WTC11 (cell line): ENCODE measurements at regions not wholly inside any gene's neighbourhood (a gene's known extent, or its start where the extent isn't known, plus 50 kb on each side); places are given as distances from the start of the nearest gene placed in this dataset.

Experiments used
- ATAC-seq: fragments of 200-7000 bp; cut with Tn5 transposase; 2 replicates; pipeline ENCODE4 v1.10.0; 2021; ENCODE audit warnings: mild to moderate bottlenecking, moderate library complexity
- CTCF ChIA-PET: fragments of 300-600 bp; sonication (Branson Sonifier 250); formaldehyde crosslinking; loops from one replicate; lab custom pipeline; 2021; ENCODE audit warnings: antibody characterized with exemption; lab: Charles Lee
- POLR2A ChIA-PET: fragments of 350-600 bp; sonication (Branson Sonifier 250); formaldehyde crosslinking; loops from one replicate; lab custom pipeline; 2021; ENCODE audit warnings: antibody characterized with exemption; lab: Charles Lee
- DNase-seq: peaks from one replicate; pipeline ENCODE4 v3.0.0; 2021; ENCODE audit warnings: low spot score
- H3K27ac Mint-ChIP-seq: 2 replicates; pipeline ENCODE4 v1.8.0; 2021; ENCODE audit warnings: mixed read lengths
- H3K27me3 Mint-ChIP-seq: 2 replicates; pipeline ENCODE4 v1.8.0; 2021; ENCODE audit warnings: low read depth, mild to moderate bottlenecking, moderate library complexity, mixed read lengths
- H3K36me3 Mint-ChIP-seq: 2 replicates; pipeline ENCODE4 v1.8.0; 2021; ENCODE audit warnings: mixed read lengths
- H3K4me1 Mint-ChIP-seq: 2 replicates; pipeline ENCODE4 v1.8.0; 2022; ENCODE audit warnings: mixed read lengths
- H3K4me3 Mint-ChIP-seq: 2 replicates; pipeline ENCODE4 v1.8.0; 2021; ENCODE audit warnings: mild to moderate bottlenecking, moderate library complexity, mixed read lengths
- H3K9me3 Mint-ChIP-seq: 2 replicates; pipeline ENCODE4 v1.8.0; 2021; ENCODE audit warnings: mixed read lengths
- ESRRA ChIP-seq: sonication (generic); formaldehyde crosslinking; IDR thresholded peaks from 2 replicates; pipeline ENCODE4 v1.8.1; 2022; ENCODE audit warnings: mild to moderate bottlenecking, missing genetic modification reagents, borderline replicate concordance
- FOXK1 ChIP-seq: sonication (generic); formaldehyde crosslinking; IDR thresholded peaks from 2 replicates; pipeline ENCODE4 v1.8.0; 2022; ENCODE audit warnings: mild to moderate bottlenecking, moderate library complexity, missing genetic modification reagents
- IRF2 ChIP-seq: sonication (generic); formaldehyde crosslinking; IDR thresholded peaks from 2 replicates; pipeline ENCODE4 v1.8.0; 2022; ENCODE audit warnings: low read depth, missing genetic modification reagents, borderline replicate concordance
- KAT7 ChIP-seq: sonication (generic); formaldehyde crosslinking; IDR thresholded peaks from 2 replicates; pipeline ENCODE4 v1.8.1; 2023; ENCODE audit warnings: missing genetic modification reagents, mild to moderate bottlenecking, borderline replicate concordance
- NR3C1 ChIP-seq: sonication (generic); formaldehyde crosslinking; conservative IDR thresholded peaks from 2 replicates; pipeline ENCODE4 v1.8.1; 2023; ENCODE audit warnings: low read depth, mild to moderate bottlenecking, missing genetic modification reagents
- SOX15 ChIP-seq: fragments of 250-450 bp; sonication (Bioruptor Pico); IDR thresholded peaks from 2 replicates; pipeline ENCODE4 v1.9.0; 2021; ENCODE audit warnings: mild to moderate bottlenecking
- TEAD4 ChIP-seq: sonication (generic); formaldehyde crosslinking; IDR thresholded peaks from 2 replicates; pipeline ENCODE4 v1.8.0; 2022; ENCODE audit warnings: mild to moderate bottlenecking, missing genetic modification reagents
- ZNF121 ChIP-seq: sonication (generic); formaldehyde crosslinking; IDR thresholded peaks from 2 replicates; pipeline ENCODE4 v1.8.0; 2023; ENCODE audit warnings: missing genetic modification reagents
- ZNF423 ChIP-seq: fragments of 250-450 bp; sonication (Bioruptor Pico); IDR thresholded peaks from 2 replicates; pipeline ENCODE4 v2.1.2; 2022; ENCODE audit warnings: mild to moderate bottlenecking, moderate library complexity
- TF ChIP-seq, protein P1 (sequence below): sonication (generic); formaldehyde crosslinking; IDR thresholded peaks from 2 replicates; pipeline ENCODE4 v1.8.0; 2023; ENCODE audit warnings: missing genetic modification reagents, mild to moderate bottlenecking, borderline replicate concordance
- TF ChIP-seq, protein P2 (sequence below): sonication (generic); formaldehyde crosslinking; conservative IDR thresholded peaks from 2 replicates; pipeline ENCODE4 v1.8.1; 2022; ENCODE audit warnings: mild to moderate bottlenecking, missing genetic modification reagents
- TF ChIP-seq, protein P3 (sequence below): sonication (generic); formaldehyde crosslinking; IDR thresholded peaks from 2 replicates; pipeline ENCODE4 v1.8.1; 2022; ENCODE audit warnings: missing genetic modification reagents, borderline replicate concordance
- TF ChIP-seq, protein P4 (sequence below): sonication (generic); formaldehyde crosslinking; IDR thresholded peaks from 2 replicates; pipeline ENCODE4 v1.8.0; 2022; ENCODE audit warnings: mild to moderate bottlenecking, missing genetic modification reagents
- TF ChIP-seq, protein P5 (sequence below): sonication (generic); formaldehyde crosslinking; IDR thresholded peaks from 2 replicates; pipeline ENCODE4 v1.8.1; 2022; ENCODE audit warnings: mild to moderate bottlenecking, moderate library complexity, missing genetic modification reagents
- TF ChIP-seq, protein P6 (sequence below): sonication (generic); formaldehyde crosslinking; IDR thresholded peaks from 2 replicates; pipeline ENCODE4 v1.8.0; 2022; ENCODE audit warnings: mild to moderate bottlenecking, missing genetic modification reagents
- TF ChIP-seq, protein P7 (sequence below): sonication (generic); formaldehyde crosslinking; IDR thresholded peaks from 2 replicates; pipeline ENCODE4 v1.8.0; 2022; ENCODE audit warnings: mild to moderate bottlenecking, missing genetic modification reagents
- TF ChIP-seq, protein P8 (sequence below): sonication (generic); formaldehyde crosslinking; IDR thresholded peaks from 2 replicates; pipeline ENCODE4 v1.8.0; 2023; ENCODE audit warnings: missing genetic modification reagents
- TF ChIP-seq, protein P9 (sequence below): sonication (generic); formaldehyde crosslinking; IDR thresholded peaks from 2 replicates; pipeline ENCODE4 v1.8.0; 2022; ENCODE audit warnings: mild to moderate bottlenecking, missing genetic modification reagents

DNA sequence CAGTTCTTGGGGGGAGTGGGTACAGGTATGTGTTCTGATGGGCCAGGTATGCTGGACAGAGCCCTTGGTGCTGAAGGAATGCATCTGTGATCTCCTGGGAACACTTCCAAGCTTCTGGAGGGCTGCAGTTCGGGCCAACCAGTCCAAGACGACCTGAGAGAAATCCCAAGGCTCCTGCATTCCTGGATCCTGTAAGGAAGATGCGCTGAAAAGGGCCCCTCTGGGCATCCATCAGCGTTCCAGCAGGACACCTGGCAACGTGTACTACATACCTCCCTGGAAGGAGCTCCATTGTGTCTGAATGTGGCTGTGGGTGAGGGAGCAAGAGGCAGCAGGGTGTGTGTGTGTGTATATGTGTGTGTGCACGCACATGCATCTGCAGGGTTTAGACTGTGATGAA, 144.7 kb downstream of the FAM43A start:
- no peak overlapping the region for H3K27ac Mint-ChIP-seq
- H3K9me3 Mint-ChIP-seq: peaks cover 9% of the 10 kb centered on the region
- POLR2A ChIA-PET: interaction anchor here (0.6 kb wide), 1 partner anchor 15 kb away, joined by 4 read pairs; no protein-coding TSS in a partner anchor
- H3K27me3 Mint-ChIP-seq: no peaks in the 10 kb centered on the region
- no peak for ATAC-seq
- CTCF ChIA-PET: interaction anchor here (1.0 to 1.1 kb wide), 2 partner anchors 148 kb away, joined by 3 to 5 read pairs; no protein-coding TSS in a partner anchor
- no peak for TF ChIP-seq NR3C1 (CRISPR knock-in tag)
- no peak for TF ChIP-seq TEAD4 (CRISPR knock-in tag)
- no peak for TF ChIP-seq FOXK1 (CRISPR knock-in tag)
- TF ChIP-seq, protein P1, sequence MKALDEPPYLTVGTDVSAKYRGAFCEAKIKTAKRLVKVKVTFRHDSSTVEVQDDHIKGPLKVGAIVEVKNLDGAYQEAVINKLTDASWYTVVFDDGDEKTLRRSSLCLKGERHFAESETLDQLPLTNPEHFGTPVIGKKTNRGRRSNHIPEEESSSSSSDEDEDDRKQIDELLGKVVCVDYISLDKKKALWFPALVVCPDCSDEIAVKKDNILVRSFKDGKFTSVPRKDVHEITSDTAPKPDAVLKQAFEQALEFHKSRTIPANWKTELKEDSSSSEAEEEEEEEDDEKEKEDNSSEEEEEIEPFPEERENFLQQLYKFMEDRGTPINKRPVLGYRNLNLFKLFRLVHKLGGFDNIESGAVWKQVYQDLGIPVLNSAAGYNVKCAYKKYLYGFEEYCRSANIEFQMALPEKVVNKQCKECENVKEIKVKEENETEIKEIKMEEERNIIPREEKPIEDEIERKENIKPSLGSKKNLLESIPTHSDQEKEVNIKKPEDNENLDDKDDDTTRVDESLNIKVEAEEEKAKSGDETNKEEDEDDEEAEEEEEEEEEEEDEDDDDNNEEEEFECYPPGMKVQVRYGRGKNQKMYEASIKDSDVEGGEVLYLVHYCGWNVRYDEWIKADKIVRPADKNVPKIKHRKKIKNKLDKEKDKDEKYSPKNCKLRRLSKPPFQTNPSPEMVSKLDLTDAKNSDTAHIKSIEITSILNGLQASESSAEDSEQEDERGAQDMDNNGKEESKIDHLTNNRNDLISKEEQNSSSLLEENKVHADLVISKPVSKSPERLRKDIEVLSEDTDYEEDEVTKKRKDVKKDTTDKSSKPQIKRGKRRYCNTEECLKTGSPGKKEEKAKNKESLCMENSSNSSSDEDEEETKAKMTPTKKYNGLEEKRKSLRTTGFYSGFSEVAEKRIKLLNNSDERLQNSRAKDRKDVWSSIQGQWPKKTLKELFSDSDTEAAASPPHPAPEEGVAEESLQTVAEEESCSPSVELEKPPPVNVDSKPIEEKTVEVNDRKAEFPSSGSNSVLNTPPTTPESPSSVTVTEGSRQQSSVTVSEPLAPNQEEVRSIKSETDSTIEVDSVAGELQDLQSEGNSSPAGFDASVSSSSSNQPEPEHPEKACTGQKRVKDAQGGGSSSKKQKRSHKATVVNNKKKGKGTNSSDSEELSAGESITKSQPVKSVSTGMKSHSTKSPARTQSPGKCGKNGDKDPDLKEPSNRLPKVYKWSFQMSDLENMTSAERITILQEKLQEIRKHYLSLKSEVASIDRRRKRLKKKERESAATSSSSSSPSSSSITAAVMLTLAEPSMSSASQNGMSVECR (CRISPR knock-in tag): no peak
- TF ChIP-seq, protein P2, sequence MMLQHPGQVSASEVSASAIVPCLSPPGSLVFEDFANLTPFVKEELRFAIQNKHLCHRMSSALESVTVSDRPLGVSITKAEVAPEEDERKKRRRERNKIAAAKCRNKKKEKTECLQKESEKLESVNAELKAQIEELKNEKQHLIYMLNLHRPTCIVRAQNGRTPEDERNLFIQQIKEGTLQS (CRISPR knock-in tag): no peak
- TF ChIP-seq, protein P3, sequence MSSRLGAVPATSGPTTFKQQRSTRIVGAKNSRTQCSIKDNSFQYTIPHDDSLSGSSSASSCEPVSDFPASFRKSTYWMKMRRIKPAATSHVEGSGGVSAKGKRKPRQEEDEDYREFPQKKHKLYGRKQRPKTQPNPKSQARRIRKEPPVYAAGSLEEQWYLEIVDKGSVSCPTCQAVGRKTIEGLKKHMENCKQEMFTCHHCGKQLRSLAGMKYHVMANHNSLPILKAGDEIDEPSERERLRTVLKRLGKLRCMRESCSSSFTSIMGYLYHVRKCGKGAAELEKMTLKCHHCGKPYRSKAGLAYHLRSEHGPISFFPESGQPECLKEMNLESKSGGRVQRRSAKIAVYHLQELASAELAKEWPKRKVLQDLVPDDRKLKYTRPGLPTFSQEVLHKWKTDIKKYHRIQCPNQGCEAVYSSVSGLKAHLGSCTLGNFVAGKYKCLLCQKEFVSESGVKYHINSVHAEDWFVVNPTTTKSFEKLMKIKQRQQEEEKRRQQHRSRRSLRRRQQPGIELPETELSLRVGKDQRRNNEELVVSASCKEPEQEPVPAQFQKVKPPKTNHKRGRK (CRISPR knock-in tag): no peak
- no peak for TF ChIP-seq ZNF121 (CRISPR knock-in tag)
- TF ChIP-seq, protein P4, sequence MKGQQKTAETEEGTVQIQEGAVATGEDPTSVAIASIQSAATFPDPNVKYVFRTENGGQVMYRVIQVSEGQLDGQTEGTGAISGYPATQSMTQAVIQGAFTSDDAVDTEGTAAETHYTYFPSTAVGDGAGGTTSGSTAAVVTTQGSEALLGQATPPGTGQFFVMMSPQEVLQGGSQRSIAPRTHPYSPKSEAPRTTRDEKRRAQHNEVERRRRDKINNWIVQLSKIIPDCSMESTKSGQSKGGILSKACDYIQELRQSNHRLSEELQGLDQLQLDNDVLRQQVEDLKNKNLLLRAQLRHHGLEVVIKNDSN (CRISPR knock-in tag): no peak
- no peak for TF ChIP-seq SOX15
- no peak for TF ChIP-seq IRF2 (CRISPR knock-in tag)
- no peak for TF ChIP-seq ESRRA (CRISPR knock-in tag)
- TF ChIP-seq, protein P5, sequence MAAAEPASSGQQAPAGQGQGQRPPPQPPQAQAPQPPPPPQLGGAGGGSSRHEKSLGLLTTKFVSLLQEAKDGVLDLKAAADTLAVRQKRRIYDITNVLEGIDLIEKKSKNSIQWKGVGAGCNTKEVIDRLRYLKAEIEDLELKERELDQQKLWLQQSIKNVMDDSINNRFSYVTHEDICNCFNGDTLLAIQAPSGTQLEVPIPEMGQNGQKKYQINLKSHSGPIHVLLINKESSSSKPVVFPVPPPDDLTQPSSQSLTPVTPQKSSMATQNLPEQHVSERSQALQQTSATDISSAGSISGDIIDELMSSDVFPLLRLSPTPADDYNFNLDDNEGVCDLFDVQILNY (CRISPR knock-in tag): no peak
- TF ChIP-seq, protein P6, sequence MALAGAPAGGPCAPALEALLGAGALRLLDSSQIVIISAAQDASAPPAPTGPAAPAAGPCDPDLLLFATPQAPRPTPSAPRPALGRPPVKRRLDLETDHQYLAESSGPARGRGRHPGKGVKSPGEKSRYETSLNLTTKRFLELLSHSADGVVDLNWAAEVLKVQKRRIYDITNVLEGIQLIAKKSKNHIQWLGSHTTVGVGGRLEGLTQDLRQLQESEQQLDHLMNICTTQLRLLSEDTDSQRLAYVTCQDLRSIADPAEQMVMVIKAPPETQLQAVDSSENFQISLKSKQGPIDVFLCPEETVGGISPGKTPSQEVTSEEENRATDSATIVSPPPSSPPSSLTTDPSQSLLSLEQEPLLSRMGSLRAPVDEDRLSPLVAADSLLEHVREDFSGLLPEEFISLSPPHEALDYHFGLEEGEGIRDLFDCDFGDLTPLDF (CRISPR knock-in tag): no peak
- TF ChIP-seq, protein P7, sequence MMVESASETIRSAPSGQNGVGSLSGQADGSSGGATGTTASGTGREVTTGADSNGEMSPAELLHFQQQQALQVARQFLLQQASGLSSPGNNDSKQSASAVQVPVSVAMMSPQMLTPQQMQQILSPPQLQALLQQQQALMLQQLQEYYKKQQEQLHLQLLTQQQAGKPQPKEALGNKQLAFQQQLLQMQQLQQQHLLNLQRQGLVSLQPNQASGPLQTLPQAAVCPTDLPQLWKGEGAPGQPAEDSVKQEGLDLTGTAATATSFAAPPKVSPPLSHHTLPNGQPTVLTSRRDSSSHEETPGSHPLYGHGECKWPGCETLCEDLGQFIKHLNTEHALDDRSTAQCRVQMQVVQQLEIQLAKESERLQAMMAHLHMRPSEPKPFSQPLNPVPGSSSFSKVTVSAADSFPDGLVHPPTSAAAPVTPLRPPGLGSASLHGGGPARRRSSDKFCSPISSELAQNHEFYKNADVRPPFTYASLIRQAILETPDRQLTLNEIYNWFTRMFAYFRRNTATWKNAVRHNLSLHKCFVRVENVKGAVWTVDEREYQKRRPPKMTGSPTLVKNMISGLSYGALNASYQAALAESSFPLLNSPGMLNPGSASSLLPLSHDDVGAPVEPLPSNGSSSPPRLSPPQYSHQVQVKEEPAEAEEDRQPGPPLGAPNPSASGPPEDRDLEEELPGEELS (CRISPR knock-in tag): no peak
- TF ChIP-seq, protein P8, sequence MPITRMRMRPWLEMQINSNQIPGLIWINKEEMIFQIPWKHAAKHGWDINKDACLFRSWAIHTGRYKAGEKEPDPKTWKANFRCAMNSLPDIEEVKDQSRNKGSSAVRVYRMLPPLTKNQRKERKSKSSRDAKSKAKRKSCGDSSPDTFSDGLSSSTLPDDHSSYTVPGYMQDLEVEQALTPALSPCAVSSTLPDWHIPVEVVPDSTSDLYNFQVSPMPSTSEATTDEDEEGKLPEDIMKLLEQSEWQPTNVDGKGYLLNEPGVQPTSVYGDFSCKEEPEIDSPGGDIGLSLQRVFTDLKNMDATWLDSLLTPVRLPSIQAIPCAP (CRISPR knock-in tag): no peak
- TF ChIP-seq, protein P9, sequence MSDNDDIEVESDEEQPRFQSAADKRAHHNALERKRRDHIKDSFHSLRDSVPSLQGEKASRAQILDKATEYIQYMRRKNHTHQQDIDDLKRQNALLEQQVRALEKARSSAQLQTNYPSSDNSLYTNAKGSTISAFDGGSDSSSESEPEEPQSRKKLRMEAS (CRISPR knock-in tag): no peak
- no peak for TF ChIP-seq ZNF423 (CRISPR knock-in tag)
- TF ChIP-seq KAT7 (CRISPR knock-in tag): no peak
- no peak for DNase-seq
- no peaks in the 10 kb centered on the region for H3K4me1 Mint-ChIP-seq
- no peaks in the 10 kb centered on the region for H3K36me3 Mint-ChIP-seq
- no peak overlapping the region for H3K4me3 Mint-ChIP-seq
